ENCODE measurements at regions not wholly inside any gene's neighbourhood (a gene's known extent, or its start where the extent isn't known, plus 50 kb on each side); places are given as distances from the start of the nearest gene placed in this dataset.

DNA sequence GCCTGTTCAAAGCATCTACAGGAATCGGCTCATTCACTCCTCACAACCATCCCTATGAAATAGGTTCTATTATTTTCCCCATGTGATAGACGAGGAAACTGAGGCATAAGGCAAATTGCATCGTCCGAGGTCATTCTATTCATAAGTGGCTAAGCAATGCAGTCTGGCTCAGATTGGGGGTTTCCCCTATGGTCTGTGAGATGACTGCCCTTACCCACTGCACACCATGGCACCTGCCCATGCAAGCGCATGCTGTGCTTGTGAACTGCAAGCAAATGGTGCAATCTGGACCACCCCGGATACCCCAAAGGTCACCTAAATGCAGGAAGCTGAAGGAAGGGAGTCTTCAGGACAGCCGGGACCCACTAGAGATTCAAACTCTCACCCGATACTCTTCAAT lies 123.4 kb upstream of the SOD1 start:
- no peak for TF ChIP-seq PPARA (CRISPR knock-in tag; IDR thresholded peaks at IDR 0.05; ENCODE audit: borderline replicate concordance)
- ATAC-seq: no peak

DNA sequence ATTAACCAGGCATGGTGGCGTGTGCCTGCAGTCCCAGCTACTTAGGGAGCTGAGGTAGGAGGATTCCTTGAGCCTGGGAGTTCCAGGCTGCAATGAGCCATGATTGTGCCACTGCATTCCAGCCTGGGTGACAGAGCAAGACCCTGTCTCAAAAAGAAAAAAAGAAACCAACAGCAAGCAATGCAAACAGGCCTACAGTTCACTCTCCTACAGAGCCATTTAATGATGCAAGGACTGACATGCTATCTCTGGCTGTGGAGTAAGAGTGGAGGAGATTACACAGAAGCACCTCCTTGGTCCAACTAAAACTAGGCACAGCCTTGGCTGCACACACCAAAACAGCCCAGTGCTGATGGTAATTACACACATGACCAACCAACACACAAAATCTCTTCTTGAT lies 127.5 kb upstream of the SOD1 start:
- ATAC-seq: no peak
- TF ChIP-seq, protein P1, sequence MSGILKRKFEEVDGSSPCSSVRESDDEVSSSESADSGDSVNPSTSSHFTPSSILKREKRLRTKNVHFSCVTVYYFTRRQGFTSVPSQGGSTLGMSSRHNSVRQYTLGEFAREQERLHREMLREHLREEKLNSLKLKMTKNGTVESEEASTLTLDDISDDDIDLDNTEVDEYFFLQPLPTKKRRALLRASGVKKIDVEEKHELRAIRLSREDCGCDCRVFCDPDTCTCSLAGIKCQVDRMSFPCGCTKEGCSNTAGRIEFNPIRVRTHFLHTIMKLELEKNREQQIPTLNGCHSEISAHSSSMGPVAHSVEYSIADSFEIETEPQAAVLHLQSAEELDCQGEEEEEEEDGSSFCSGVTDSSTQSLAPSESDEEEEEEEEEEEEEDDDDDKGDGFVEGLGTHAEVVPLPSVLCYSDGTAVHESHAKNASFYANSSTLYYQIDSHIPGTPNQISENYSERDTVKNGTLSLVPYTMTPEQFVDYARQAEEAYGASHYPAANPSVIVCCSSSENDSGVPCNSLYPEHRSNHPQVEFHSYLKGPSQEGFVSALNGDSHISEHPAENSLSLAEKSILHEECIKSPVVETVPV (CRISPR knock-in tag; IDR thresholded peaks at IDR 0.05): no peak
- no peak for TF ChIP-seq TCF4 (CRISPR knock-in tag; IDR thresholded peaks at IDR 0.05; ENCODE audit: borderline replicate concordance)
- no peak for TF ChIP-seq ZNF565 (CRISPR knock-in tag; conservative IDR thresholded peaks at IDR 0.05; ENCODE audit: low read depth)
- no peak for TF ChIP-seq ZNF8 (CRISPR knock-in tag; IDR thresholded peaks at IDR 0.05)
- no peak for TF ChIP-seq TOX (CRISPR knock-in tag; IDR thresholded peaks at IDR 0.05; ENCODE audit: borderline replicate concordance)
- TF ChIP-seq PPARA (CRISPR knock-in tag; IDR thresholded peaks at IDR 0.05; ENCODE audit: borderline replicate concordance): no peak
- no peak for TF ChIP-seq ZFP30 (CRISPR knock-in tag; IDR thresholded peaks at IDR 0.05)
- no peak for TF ChIP-seq GLIS3 (CRISPR knock-in tag; IDR thresholded peaks at IDR 0.05)

DNA sequence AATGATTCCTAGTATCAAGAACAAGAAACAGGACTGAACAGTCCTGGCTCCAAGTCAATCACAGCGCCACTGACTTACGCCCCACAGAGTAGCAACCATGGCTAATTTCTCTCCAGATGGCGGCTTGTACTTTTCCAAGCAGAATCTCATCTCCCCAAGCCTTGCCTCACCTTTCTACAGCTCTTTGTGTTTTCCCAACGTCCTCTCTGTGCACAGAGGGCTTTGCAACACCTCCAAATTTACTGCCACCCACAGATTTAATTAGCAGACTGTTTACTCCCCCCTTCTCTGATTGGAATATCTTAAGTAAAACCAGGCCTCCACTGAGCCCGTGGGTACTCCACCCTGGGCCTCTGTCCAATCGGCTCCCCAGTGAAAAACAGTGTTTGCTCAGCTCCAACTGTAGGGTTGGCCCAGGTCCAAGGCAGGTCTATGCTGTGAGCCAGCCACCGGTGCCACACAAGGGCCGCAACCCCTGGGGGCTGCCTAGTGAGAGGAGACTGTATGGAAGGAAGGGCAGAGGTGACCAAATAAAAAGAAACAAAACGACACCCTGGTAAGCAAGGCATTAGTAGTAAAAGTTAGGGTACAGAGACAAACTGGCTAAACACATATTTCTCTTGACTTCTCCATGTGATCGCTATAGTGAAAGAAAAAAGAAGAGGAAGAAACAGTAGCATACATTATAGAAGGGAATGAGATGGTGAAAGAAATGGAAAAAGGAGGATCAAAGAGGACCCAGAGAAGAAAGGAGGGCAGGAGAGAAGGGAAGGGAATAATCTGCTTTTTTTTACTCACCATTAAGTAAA lies 128.4 kb upstream of the SOD1 start:
- TF ChIP-seq TCF4 (CRISPR knock-in tag; IDR thresholded peaks at IDR 0.05; ENCODE audit: borderline replicate concordance): peak; percentile 50; the same call in 1 of the 2 replicates
- TF ChIP-seq GLIS3 (CRISPR knock-in tag; IDR thresholded peaks at IDR 0.05): no peak
- peak; percentile 36; the same call in 1 of the 3 replicates for ATAC-seq

DNA sequence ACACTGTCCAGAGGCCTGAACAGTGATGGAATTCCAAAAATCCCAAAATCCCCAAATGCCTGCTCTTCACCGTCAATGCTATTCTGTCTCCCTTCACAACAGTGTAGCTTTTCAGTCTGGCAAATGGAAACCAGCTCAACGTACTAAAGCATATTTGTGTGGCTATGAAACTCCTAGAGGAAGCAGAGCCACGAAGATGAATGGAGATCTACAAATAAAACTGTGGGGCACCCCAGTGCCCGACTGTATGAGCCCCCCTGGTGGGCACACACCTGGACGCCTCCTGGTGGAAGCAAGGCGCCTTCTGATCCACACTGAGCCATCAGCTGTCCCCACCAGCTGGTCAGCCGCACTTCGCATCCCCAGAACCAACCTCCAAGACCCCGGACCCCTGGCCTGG lies 129.1 kb upstream of the SOD1 start:
- no peak for ATAC-seq
- TF ChIP-seq ZFP30 (CRISPR knock-in tag; IDR thresholded peaks at IDR 0.05) (no peak), ZFP3 (CRISPR knock-in tag; IDR thresholded peaks at IDR 0.05) (no peak), ESRRG (CRISPR knock-in tag; IDR thresholded peaks at IDR 0.05) (no peak), ARNTL (CRISPR knock-in tag; IDR thresholded peaks at IDR 0.05; ENCODE audit: borderline replicate concordance, low read depth) (no peak), OSR1 (CRISPR knock-in tag; IDR thresholded peaks at IDR 0.05) (no peak), ISL1 (CRISPR knock-in tag; IDR thresholded peaks at IDR 0.05) (no peak), ZC3H10 (CRISPR knock-in tag; IDR thresholded peaks at IDR 0.05) (no peak)

DNA sequence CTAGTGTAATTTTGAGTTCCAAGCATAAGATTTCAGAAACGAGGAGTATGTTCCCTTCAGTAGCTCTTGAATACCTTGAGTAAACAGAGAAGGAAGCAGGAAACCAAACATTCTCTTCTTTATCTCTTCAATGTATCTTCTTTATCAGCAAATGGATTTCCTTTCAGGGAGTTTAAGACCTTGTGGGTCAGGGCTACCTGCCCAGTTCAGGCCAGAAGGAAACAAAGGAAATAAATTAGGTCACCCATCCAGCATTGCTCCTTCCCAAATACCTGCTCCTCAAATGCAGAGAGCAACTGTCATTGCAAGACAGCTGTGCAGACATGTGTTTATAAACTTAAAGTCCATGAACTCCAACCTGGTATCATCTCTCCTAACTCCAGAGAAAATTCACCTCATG lies 130.1 kb upstream of the SOD1 start:
- TF ChIP-seq, protein P2, sequence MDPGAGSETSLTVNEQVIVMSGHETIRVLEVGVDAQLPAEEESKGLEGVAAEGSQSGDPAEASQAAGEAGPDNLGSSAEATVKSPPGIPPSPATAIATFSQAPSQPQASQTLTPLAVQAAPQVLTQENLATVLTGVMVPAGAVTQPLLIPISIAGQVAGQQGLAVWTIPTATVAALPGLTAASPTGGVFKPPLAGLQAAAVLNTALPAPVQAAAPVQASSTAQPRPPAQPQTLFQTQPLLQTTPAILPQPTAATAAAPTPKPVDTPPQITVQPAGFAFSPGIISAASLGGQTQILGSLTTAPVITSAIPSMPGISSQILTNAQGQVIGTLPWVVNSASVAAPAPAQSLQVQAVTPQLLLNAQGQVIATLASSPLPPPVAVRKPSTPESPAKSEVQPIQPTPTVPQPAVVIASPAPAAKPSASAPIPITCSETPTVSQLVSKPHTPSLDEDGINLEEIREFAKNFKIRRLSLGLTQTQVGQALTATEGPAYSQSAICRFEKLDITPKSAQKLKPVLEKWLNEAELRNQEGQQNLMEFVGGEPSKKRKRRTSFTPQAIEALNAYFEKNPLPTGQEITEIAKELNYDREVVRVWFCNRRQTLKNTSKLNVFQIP (CRISPR knock-in tag; IDR thresholded peaks at IDR 0.05; ENCODE audit: borderline replicate concordance, low read depth): no peak
- TF ChIP-seq, protein P3, sequence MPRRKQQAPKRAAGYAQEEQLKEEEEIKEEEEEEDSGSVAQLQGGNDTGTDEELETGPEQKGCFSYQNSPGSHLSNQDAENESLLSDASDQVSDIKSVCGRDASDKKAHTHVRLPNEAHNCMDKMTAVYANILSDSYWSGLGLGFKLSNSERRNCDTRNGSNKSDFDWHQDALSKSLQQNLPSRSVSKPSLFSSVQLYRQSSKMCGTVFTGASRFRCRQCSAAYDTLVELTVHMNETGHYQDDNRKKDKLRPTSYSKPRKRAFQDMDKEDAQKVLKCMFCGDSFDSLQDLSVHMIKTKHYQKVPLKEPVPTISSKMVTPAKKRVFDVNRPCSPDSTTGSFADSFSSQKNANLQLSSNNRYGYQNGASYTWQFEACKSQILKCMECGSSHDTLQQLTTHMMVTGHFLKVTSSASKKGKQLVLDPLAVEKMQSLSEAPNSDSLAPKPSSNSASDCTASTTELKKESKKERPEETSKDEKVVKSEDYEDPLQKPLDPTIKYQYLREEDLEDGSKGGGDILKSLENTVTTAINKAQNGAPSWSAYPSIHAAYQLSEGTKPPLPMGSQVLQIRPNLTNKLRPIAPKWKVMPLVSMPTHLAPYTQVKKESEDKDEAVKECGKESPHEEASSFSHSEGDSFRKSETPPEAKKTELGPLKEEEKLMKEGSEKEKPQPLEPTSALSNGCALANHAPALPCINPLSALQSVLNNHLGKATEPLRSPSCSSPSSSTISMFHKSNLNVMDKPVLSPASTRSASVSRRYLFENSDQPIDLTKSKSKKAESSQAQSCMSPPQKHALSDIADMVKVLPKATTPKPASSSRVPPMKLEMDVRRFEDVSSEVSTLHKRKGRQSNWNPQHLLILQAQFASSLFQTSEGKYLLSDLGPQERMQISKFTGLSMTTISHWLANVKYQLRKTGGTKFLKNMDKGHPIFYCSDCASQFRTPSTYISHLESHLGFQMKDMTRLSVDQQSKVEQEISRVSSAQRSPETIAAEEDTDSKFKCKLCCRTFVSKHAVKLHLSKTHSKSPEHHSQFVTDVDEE (CRISPR knock-in tag; IDR thresholded peaks at IDR 0.05): no peak
- TF ChIP-seq ESRRG (CRISPR knock-in tag; IDR thresholded peaks at IDR 0.05) (no peak), ARNTL (CRISPR knock-in tag; IDR thresholded peaks at IDR 0.05; ENCODE audit: borderline replicate concordance, low read depth) (no peak), PPARA (CRISPR knock-in tag; IDR thresholded peaks at IDR 0.05; ENCODE audit: borderline replicate concordance) (no peak), TOX (CRISPR knock-in tag; IDR thresholded peaks at IDR 0.05; ENCODE audit: borderline replicate concordance) (no peak), CSDC2 (CRISPR knock-in tag; IDR thresholded peaks at IDR 0.05) (no peak), ZNF70 (CRISPR knock-in tag; IDR thresholded peaks at IDR 0.05) (no peak), TCF4 (CRISPR knock-in tag; IDR thresholded peaks at IDR 0.05; ENCODE audit: borderline replicate concordance) (no peak), GLIS3 (CRISPR knock-in tag; IDR thresholded peaks at IDR 0.05) (no peak)
- TF ChIP-seq, protein P1 (CRISPR knock-in tag; IDR thresholded peaks at IDR 0.05): no peak
- no peak for ATAC-seq

Measured in SK-N-SH treated with all-trans-retinoic acid at 6 μM for 48 hours (cell line).